Stomach (tissue), 8 donors: ENCODE measurements at regions not wholly inside any gene's neighbourhood (a gene's known extent, or its start where the extent isn't known, plus 50 kb on each side); places are given as distances from the start of the nearest gene placed in this dataset.
A peak's percentile ranks its signal among the peaks of the same experiment; 100 is the strongest.

ENCODE experiments used
- DNase-seq, 2 donors: peaks; one replicate each; pipeline versions ENCODE4 v3.0.0 to v3.0.0-alpha.2; 2013 to 2019
- H3K27ac ChIP-seq, 5 donors: fragments of 200-600 bp in 4 of 5; sonication (generic) in 4 of 5; one replicate each; pipeline ENCODE4 v1.5.1; 2013 to 2019; ENCODE audit warnings: mild to moderate bottlenecking in 1 of 5, moderate library complexity in 1 of 5
- H3K27me3 ChIP-seq, 3 donors: fragments of 200-600 bp; sonication (generic); one replicate each; pipeline ENCODE4 v1.5.1; 2017 to 2019; ENCODE audit warnings: mixed run types in 1 of 3
- H3K36me3 ChIP-seq, 4 donors: fragments of 200-600 bp; sonication (generic); 1 replicate in 3 of 4; 2 replicates in 1 of 4; pipeline ENCODE4 v1.5.1; 2016 to 2019
- H3K4me1 ChIP-seq, 4 donors: fragments of 200-600 bp; sonication (generic); one replicate each; pipeline ENCODE4 v1.5.1; 2016 to 2019
- H3K4me3 ChIP-seq, 4 donors: fragments of 200-600 bp; sonication (generic) in 3 of 4; one replicate each; pipeline ENCODE4 v1.5.1; 2016 to 2019; ENCODE audit warnings: mild to moderate bottlenecking in 1 of 4
- H3K9me3 ChIP-seq, 4 donors: fragments of 200-600 bp; sonication (generic); one replicate each; pipeline ENCODE4 v1.5.1; 2016 to 2019
- CTCF ChIP-seq, 7 experiments: fragments of 450-650 bp in 4 of 7; fragments of 200-600 bp in 3 of 7; sonication (generic) in 3 of 7; IDR thresholded peaks; one replicate each; pipeline ENCODE4 v1.5.1; 2016 to 2019; ENCODE audit warnings: antibody characterized with exemption in 7 of 7, control low read depth in 2 of 7, mild to moderate bottlenecking in 1 of 7
- EP300 ChIP-seq: sonication (generic); formaldehyde crosslinking; IDR thresholded peaks from one replicate; pipeline ENCODE4 v1.6.1; 2017; ENCODE audit warnings: antibody characterized with exemption
- POLR2A ChIP-seq, 4 donors: fragments of 450-650 bp; IDR thresholded peaks; one replicate each; pipeline ENCODE4 v1.6.1; 2016; ENCODE audit warnings: antibody characterized with exemption in 4 of 4, control low read depth in 2 of 4, mild to moderate bottlenecking in 1 of 4, moderate library complexity in 1 of 4
- POLR2AphosphoS5 ChIP-seq, 3 donors: sonication (generic); formaldehyde crosslinking; IDR thresholded peaks; one replicate each; pipeline ENCODE4 v1.6.1; 2016; ENCODE audit warnings: antibody characterized with exemption in 3 of 3
- WGBS, 5 donors: extraction: QIAGEN DNeasy Blood & Tissue Kit in 3 of 5; methylation state at CpG; one replicate each; pipeline versions ENCODE4 v1.1.5 to v1.1.7; 2013 to 2018; 5-methylcytosine and 5-hydroxymethylcytosine counted together
- intact Hi-C: fragments of 100-400 bp; cut with DNase I; formaldehyde crosslinking; loops from one replicate; pipeline ENCODE4 v1.15.1; 2023; ENCODE audit warnings: low total_unique reads
- donor health status: healthy with polysubstance abuse.
- donor health status: Bipolar disorder and iron deficiency.
- donor health status: healthy.

DNA sequence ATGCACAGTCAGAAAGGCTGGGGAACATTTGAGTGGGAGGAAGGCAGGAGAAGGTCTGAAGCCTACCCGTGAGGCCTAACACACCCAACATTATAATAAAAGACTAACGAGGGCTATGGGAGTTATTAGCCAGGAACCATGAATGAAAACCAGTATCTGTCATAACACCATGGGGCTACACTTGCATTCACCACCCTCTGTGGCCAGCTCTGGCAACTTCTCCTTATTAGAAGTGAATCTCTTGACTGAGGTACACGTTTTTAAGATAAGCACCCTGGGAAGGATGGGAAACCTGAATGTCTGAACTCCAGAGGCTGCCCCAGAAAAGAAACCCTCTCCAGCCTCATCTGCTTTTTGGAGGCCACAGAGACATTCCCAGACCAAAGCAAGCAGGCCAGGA lies 204.3 kb upstream of the RAB4A start:
- no peak overlapping the region for H3K27ac ChIP-seq
- no peaks in the 10 kb centered on the region for H3K36me3 ChIP-seq
- H3K9me3 ChIP-seq: no peaks in the 10 kb centered on the region
- peaks cover 15 to 58% (median 24%) of the 10 kb centered on the region in 4 donors for H3K4me1 ChIP-seq
- TF ChIP-seq EP300 (no peak), POLR2A (IDR thresholded peaks at IDR 0.05) (no peak), POLR2AphosphoS5 (IDR thresholded peaks at IDR 0.05) (no peak), CTCF (IDR thresholded peaks at IDR 0.05) (no peak)
- no peaks in the 10 kb centered on the region for H3K27me3 ChIP-seq
- intact Hi-C loops: no loop called here
- no peak overlapping the region for H3K4me3 ChIP-seq
- no peak for DNase-seq
- WGBS, 5 donors: 60 to 71% (median 64%) methylated on average over 3 of the region's 3 CpGs

- WGBS, 5 donors: 79 to 92% (median 82%) methylated on average over 5 of the region's 5 CpGs
- H3K36me3 ChIP-seq: no peaks in the 10 kb centered on the region
- no peak for DNase-seq
- peak overlapping the region in 1 of 5 donors; percentile 36 for H3K27ac ChIP-seq
- no peaks in the 10 kb centered on the region for H3K27me3 ChIP-seq
- intact Hi-C loops: no loop called here
- peaks cover 15 to 58% (median 20%) of the 10 kb centered on the region in 4 donors for H3K4me1 ChIP-seq
- TF ChIP-seq EP300 (no peak), POLR2AphosphoS5 (IDR thresholded peaks at IDR 0.05) (no peak), POLR2A (IDR thresholded peaks at IDR 0.05) (no peak), CTCF (IDR thresholded peaks at IDR 0.05) (no peak)
- no peaks in the 10 kb centered on the region for H3K9me3 ChIP-seq
- no peak overlapping the region for H3K4me3 ChIP-seq
Observed at GRCh38 chr1:229067546-229067945, 203.4 kb upstream of the RAB4A start.

GRCh38 chr1:229068270-229068987 lies 202.5 kb upstream of the RAB4A start:
- peak in 1 of 2 donors; percentile 50 for DNase-seq
- WGBS, 5 donors: 32 to 48% (median 40%) methylated on average over 7 of the region's 7 CpGs
- no peaks in the 10 kb centered on the region for H3K27me3 ChIP-seq
- intact Hi-C loops: no loop called here
- no peak overlapping the region for H3K4me3 ChIP-seq
- peaks cover 15 to 58% (median 20%) of the 10 kb centered on the region in 4 donors for H3K4me1 ChIP-seq
- TF ChIP-seq POLR2AphosphoS5 (IDR thresholded peaks at IDR 0.05): peak in 1 of 3 donors; percentile 9
- TF ChIP-seq EP300: peak; percentile 6
- no peak for TF ChIP-seq CTCF (IDR thresholded peaks at IDR 0.05)
- no peak for TF ChIP-seq POLR2A (IDR thresholded peaks at IDR 0.05)
- no peaks in the 10 kb centered on the region for H3K9me3 ChIP-seq
- peak overlapping the region in 3 of 5 donors; percentile 18 to 57 (median 36) for H3K27ac ChIP-seq
- no peaks in the 10 kb centered on the region for H3K36me3 ChIP-seq

GRCh38 chr1:229069176-229069575 lies 201.7 kb upstream of the RAB4A start:
- H3K27ac ChIP-seq: peak overlapping the region in 3 of 5 donors; percentile 35 to 75 (median 49)
- intact Hi-C loops: no loop called here
- TF ChIP-seq CTCF (IDR thresholded peaks at IDR 0.05) (no peak), POLR2A (IDR thresholded peaks at IDR 0.05) (no peak), POLR2AphosphoS5 (IDR thresholded peaks at IDR 0.05) (no peak), EP300 (no peak)
- no peaks in the 10 kb centered on the region for H3K36me3 ChIP-seq
- no peaks in the 10 kb centered on the region for H3K9me3 ChIP-seq
- H3K27me3 ChIP-seq: no peaks in the 10 kb centered on the region
- H3K4me1 ChIP-seq: peaks cover 15 to 52% (median 20%) of the 10 kb centered on the region in 4 donors
- DNase-seq: no peak
- H3K4me3 ChIP-seq: no peak overlapping the region
